Osteoblast (primary cell): ENCODE measurements at regions not wholly inside any gene's neighbourhood (a gene's known extent, or its start where the extent isn't known, plus 50 kb on each side); places are given as distances from the start of the nearest gene placed in this dataset.

ENCODE experiments used
- DNase-seq: peaks from one replicate; pipeline ENCODE4 v3.0.0; 2011; ENCODE audit warnings: low spot score, mixed read lengths; ENCODE audit not compliant: insufficient read length; ENCODE audit errors: missing footprints
- H2AFZ ChIP-seq: 2 replicates; pipeline ENCODE4 v1.6.0; 2011; ENCODE audit warnings: mild to moderate bottlenecking, low read length
- H3K27ac ChIP-seq: 2 replicates; pipeline ENCODE4 v1.5.1; 2011; ENCODE audit warnings: mild to moderate bottlenecking, low read depth, low read length, moderate library complexity
- H3K27me3 ChIP-seq: 2 replicates; pipeline ENCODE4 v1.6.0; 2012; ENCODE audit warnings: mild to moderate bottlenecking, control low read depth, inconsistent platforms, low read length, moderate library complexity; ENCODE audit not compliant: insufficient read depth
- H3K36me3 ChIP-seq: 2 replicates; pipeline ENCODE4 v1.5.1; 2011; ENCODE audit warnings: mild to moderate bottlenecking, low read length, control low read depth, moderate library complexity; ENCODE audit not compliant: insufficient read depth
- H3K4me1 ChIP-seq: 2 replicates; pipeline ENCODE4 v1.5.1; 2011; ENCODE audit warnings: mild to moderate bottlenecking, low read length, control low read depth, moderate library complexity; ENCODE audit not compliant: insufficient read depth
- H3K4me2 ChIP-seq: 2 replicates; pipeline ENCODE4 v1.6.0; 2011; ENCODE audit warnings: mild to moderate bottlenecking, low read length; ENCODE audit not compliant: insufficient read depth
- H3K4me3 ChIP-seq: fragments of 200-600 bp; sonication (generic); 3 replicates; pipeline ENCODE4 v1.5.1; 2012; ENCODE audit warnings: mild to moderate bottlenecking, low read length, inconsistent platforms; ENCODE audit not compliant: insufficient read depth
- H3K79me2 ChIP-seq: 2 replicates; pipeline ENCODE4 v1.6.0; 2012; ENCODE audit warnings: mild to moderate bottlenecking, low read length, control low read depth, inconsistent platforms; ENCODE audit not compliant: insufficient read depth
- H3K9me3 ChIP-seq: 2 replicates; pipeline ENCODE4 v1.5.1; 2011; ENCODE audit warnings: low read depth, low read length, control low read depth
- H4K20me1 ChIP-seq: 2 replicates; pipeline ENCODE4 v1.6.0; 2012; ENCODE audit warnings: mild to moderate bottlenecking, low read length, control low read depth; ENCODE audit not compliant: insufficient read depth
- CTCF ChIP-seq: IDR thresholded peaks from 2 replicates; pipeline ENCODE4 v1.5.1; 2011; ENCODE audit warnings: mild to moderate bottlenecking, low read depth, low read length, moderate library complexity; ENCODE audit errors: extremely low read depth

GRCh38 chr4:122090989-122091388, 61.1 kb upstream of the BLTP1 start:
- Histone ChIP-seq H4K20me1 (no peaks in the 10 kb centered on the region), H3K4me2 (no peak overlapping the region), H3K36me3 (no peaks in the 10 kb centered on the region), H3K79me2 (no peaks in the 10 kb centered on the region), H3K9me3 (no peaks in the 10 kb centered on the region), H3K27me3 (no peaks in the 10 kb centered on the region), H3K27ac (no peak overlapping the region), H2AFZ (no peak overlapping the region), H3K4me1 (no peaks in the 10 kb centered on the region), H3K4me3 (no peak overlapping the region)
- no peak for TF ChIP-seq CTCF
- DNase-seq: no peak

GRCh38 chr4:122086338-122087065, 65.6 kb upstream of the BLTP1 start:
- Histone ChIP-seq H3K27me3 (no peaks in the 10 kb centered on the region), H3K4me2 (no peak overlapping the region), H3K27ac (no peak overlapping the region), H3K79me2 (no peaks in the 10 kb centered on the region), H3K4me1 (no peaks in the 10 kb centered on the region), H3K36me3 (no peaks in the 10 kb centered on the region), H3K9me3 (no peaks in the 10 kb centered on the region), H4K20me1 (no peaks in the 10 kb centered on the region), H2AFZ (no peak overlapping the region), H3K4me3 (no peak overlapping the region)
- peak; percentile 49 for DNase-seq
- TF ChIP-seq CTCF: no peak

- Histone ChIP-seq H3K27ac (no peak overlapping the region), H3K9me3 (no peaks in the 10 kb centered on the region), H3K36me3 (no peaks in the 10 kb centered on the region), H3K4me3 (no peak overlapping the region), H3K27me3 (no peaks in the 10 kb centered on the region), H3K4me1 (no peaks in the 10 kb centered on the region), H4K20me1 (no peaks in the 10 kb centered on the region), H3K4me2 (no peak overlapping the region), H3K79me2 (no peaks in the 10 kb centered on the region), H2AFZ (no peak overlapping the region)
- TF ChIP-seq CTCF: no peak
- DNase-seq: no peak
Measured at GRCh38 chr4:122083989-122084388, 68.1 kb upstream of the BLTP1 start.

- Histone ChIP-seq H3K79me2 (no peaks in the 10 kb centered on the region), H3K4me1 (no peaks in the 10 kb centered on the region), H3K27me3 (no peaks in the 10 kb centered on the region), H3K4me2 (no peak overlapping the region), H2AFZ (no peak overlapping the region), H3K27ac (no peak overlapping the region), H4K20me1 (no peaks in the 10 kb centered on the region), H3K36me3 (no peaks in the 10 kb centered on the region), H3K4me3 (no peak overlapping the region), H3K9me3 (no peaks in the 10 kb centered on the region)
- DNase-seq: no peak
- no peak for TF ChIP-seq CTCF
Measured at GRCh38 chr4:122083351-122083750, 68.8 kb upstream of the BLTP1 start.
